ENCODE measurements at regions not wholly inside any gene's neighbourhood (a gene's known extent, or its start where the extent isn't known, plus 50 kb on each side); places are given as distances from the start of the nearest gene placed in this dataset.

DNA sequence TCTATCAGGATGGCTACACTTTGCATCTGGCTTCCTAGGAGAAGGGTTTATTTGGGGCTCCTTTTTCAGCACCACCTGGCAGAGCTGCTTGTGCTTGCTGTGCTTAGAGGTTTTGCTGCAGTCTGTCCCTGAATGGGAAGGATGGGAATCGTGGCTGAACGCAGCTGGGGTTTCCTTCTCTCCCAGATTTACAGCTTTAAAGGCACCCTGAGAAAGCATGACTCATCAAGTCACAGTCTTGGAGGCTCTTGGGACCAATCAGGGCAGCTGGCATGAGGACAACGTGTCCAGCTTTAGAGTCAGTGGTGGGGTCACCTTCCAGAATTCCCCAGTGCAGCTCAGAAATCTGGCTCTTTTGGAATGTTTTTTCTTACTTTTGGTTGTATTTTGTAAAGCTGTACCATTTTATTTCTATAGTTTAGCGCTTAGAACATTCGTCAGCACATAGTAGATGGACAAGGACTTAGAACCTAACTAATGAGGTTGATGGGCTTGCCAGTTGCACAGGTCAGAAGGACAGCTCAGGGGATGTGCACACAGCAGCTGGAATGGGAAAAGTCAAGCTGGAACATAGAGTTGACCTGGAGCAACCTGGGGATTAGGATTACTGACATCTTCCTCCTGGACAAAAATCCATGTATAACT lies 222.6 kb downstream of the PRDM2 start:
- FAIRE-seq (no peak), DNase-seq (ENCODE audit: low read depth in 1 of 2, low spot score in 1 of 2) (no peak), ATAC-seq (no peak; a peak in 1 of 6 replicates)
- POLR2A ChIA-PET, result no interaction called here
- WGBS (ENCODE audit: missing lambda C conversion rate), result 6% methylated on average over 5 of the region's 5 CpGs
- TF ChIP-seq HES2 (IDR thresholded peaks at IDR 0.05) (no peak), CBX2 (IDR thresholded peaks at IDR 0.05; ENCODE audit: borderline replicate concordance, low read depth) (no peak), EHMT2 (IDR thresholded peaks at IDR 0.05; ENCODE audit: low read depth) (no peak), ATOH8 (CRISPR knock-in tag; IDR thresholded peaks at IDR 0.05; ENCODE audit: low read depth) (no peak), MYC (IDR thresholded peaks at IDR 0.05; ENCODE audit: borderline replicate concordance, low read length) (no peak), USF2 (IDR thresholded peaks at IDR 0.05) (no peak), HOXA7 (CRISPR knock-in tag; IDR thresholded peaks at IDR 0.05) (no peak), TP53 (CRISPR knock-in tag; IDR thresholded peaks at IDR 0.05) (no peak), CHD4 (IDR thresholded peaks at IDR 0.05; ENCODE audit: borderline replicate concordance) (no peak), POLR2A (IDR thresholded peaks at IDR 0.05; ENCODE audit: low read length) (no peak), TFCP2L1 (CRISPR knock-in tag; IDR thresholded peaks at IDR 0.05) (no peak), JUN (IDR thresholded peaks at IDR 0.05) (no peak), HDAC2 (IDR thresholded peaks at IDR 0.05) (no peak), KDM5A (IDR thresholded peaks at IDR 0.05) (no peak), RFX5 (IDR thresholded peaks at IDR 0.05) (no peak), MAZ (IDR thresholded peaks at IDR 0.05; ENCODE audit: borderline replicate concordance, low read depth, low read length) (no peak), ZNF302 (CRISPR knock-in tag; IDR thresholded peaks at IDR 0.05) (no peak), RAD21 (conservative IDR thresholded peaks at IDR 0.05 in 1 of 2, IDR thresholded peaks at IDR 0.05 in 1 of 2) (no peak)
- TF ChIP-seq, protein P1, sequence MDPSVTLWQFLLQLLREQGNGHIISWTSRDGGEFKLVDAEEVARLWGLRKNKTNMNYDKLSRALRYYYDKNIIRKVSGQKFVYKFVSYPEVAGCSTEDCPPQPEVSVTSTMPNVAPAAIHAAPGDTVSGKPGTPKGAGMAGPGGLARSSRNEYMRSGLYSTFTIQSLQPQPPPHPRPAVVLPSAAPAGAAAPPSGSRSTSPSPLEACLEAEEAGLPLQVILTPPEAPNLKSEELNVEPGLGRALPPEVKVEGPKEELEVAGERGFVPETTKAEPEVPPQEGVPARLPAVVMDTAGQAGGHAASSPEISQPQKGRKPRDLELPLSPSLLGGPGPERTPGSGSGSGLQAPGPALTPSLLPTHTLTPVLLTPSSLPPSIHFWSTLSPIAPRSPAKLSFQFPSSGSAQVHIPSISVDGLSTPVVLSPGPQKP (IDR thresholded peaks at IDR 0.05; ENCODE audit: low read depth, low read length), result no peak
- Histone ChIP-seq H3K9me3 (no peaks in the 10 kb centered on the region), H3K4me1 (no peaks in the 10 kb centered on the region), H3K27ac (no peak overlapping the region), H3K4me2 (peak overlapping the region; percentile 28; the same call in 1 of the 3 replicates), H3K4me3 (no peak overlapping the region)
- CTCF ChIA-PET, result interaction anchor here (0.6 to 1.0 kb wide), 2 partner anchors 38 to 189 kb away, joined by 3 read pairs; no protein-coding TSS in a partner anchor

DNA sequence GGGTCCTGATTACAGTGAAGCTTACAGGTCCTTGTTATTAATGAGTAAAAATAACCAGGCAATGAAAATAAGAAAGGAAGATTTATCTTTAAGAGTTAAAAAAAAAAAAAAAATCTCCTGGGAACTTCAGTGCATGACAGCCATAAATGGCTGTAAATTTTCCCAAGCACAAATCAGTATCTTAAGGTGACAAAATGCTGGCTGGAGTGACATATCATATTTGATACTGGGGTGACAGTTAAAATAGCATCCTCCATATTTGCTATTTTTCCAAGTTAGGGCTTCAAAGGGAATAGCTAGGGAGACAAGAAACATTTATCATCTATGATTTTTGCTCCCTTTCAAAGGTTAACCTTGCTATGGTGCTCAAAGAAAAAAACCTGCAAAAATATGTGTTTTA lies 226.6 kb downstream of the PRDM2 start:
- Histone ChIP-seq H3K4me3 (no peak overlapping the region), H3K9me3 (no peaks in the 10 kb centered on the region), H3K4me1 (no peaks in the 10 kb centered on the region), H3K4me2 (no peak overlapping the region), H3K27ac (no peak overlapping the region)
- no peak for DNase-seq (ENCODE audit: low read depth in 1 of 2, low spot score in 1 of 2)
- ChIA-PET CTCF (no interaction called here), POLR2A (no interaction called here)
- no peak for FAIRE-seq
- no peak for TF ChIP-seq BHLHE40 (IDR thresholded peaks at IDR 0.05; ENCODE audit: low read depth, low read length)
- TF ChIP-seq EHMT2 (IDR thresholded peaks at IDR 0.05; ENCODE audit: low read depth), result no peak
- no peak for TF ChIP-seq CBX2 (IDR thresholded peaks at IDR 0.05; ENCODE audit: borderline replicate concordance, low read depth)
- no peak for TF ChIP-seq POLR2A (IDR thresholded peaks at IDR 0.05; ENCODE audit: low read length)
- TF ChIP-seq SMC3 (IDR thresholded peaks at IDR 0.05), result no peak
- no peak for TF ChIP-seq PBX3 (IDR thresholded peaks at IDR 0.05)
- TF ChIP-seq TP53 (CRISPR knock-in tag; IDR thresholded peaks at IDR 0.05), result no peak
- no peak for TF ChIP-seq MAZ (IDR thresholded peaks at IDR 0.05; ENCODE audit: borderline replicate concordance, low read depth, low read length)
- no peak for TF ChIP-seq MYC (IDR thresholded peaks at IDR 0.05; ENCODE audit: borderline replicate concordance, low read length)
- TF ChIP-seq MAFK (IDR thresholded peaks at IDR 0.05; ENCODE audit: partially characterized antibody), result no peak
- no peak for TF ChIP-seq CEBPB (IDR thresholded peaks at IDR 0.05)
- TF ChIP-seq HOXB5 (CRISPR knock-in tag; IDR thresholded peaks at IDR 0.05), result no peak
- TF ChIP-seq TFCP2L1 (CRISPR knock-in tag; IDR thresholded peaks at IDR 0.05), result no peak
- TF ChIP-seq JUNB (IDR thresholded peaks at IDR 0.05), result no peak
- no peak for TF ChIP-seq ZNF302 (CRISPR knock-in tag; IDR thresholded peaks at IDR 0.05)
- TF ChIP-seq HOXA7 (CRISPR knock-in tag; IDR thresholded peaks at IDR 0.05), result no peak
- no peak for TF ChIP-seq RCOR1 (IDR thresholded peaks at IDR 0.05; ENCODE audit: low read depth, low read length)
- no peak for TF ChIP-seq CHD2 (IDR thresholded peaks at IDR 0.05; ENCODE audit: low read length, partially characterized antibody)
- no peak for TF ChIP-seq RNF2 (IDR thresholded peaks at IDR 0.05; ENCODE audit: borderline replicate concordance, low read depth)
- ATAC-seq, result no peak
